ENCODE measurements at regions not wholly inside any gene's neighbourhood (a gene's known extent, or its start where the extent isn't known, plus 50 kb on each side); places are given as distances from the start of the nearest gene placed in this dataset.

- H3K27ac ChIP-seq: no peak overlapping the region
- no peaks in the 10 kb centered on the region for H3K9me3 ChIP-seq
- intact Hi-C loops (cut with DNase I; ENCODE audit: low total_unique reads): no loop called here
- no peaks in the 10 kb centered on the region for H3K27me3 ChIP-seq
- TF ChIP-seq CTCF (IDR thresholded peaks at IDR 0.05) (no peak), POLR2A (IDR thresholded peaks at IDR 0.05) (no peak)
- H3K36me3 ChIP-seq: no peaks in the 10 kb centered on the region
- no peak for DNase-seq
- H3K4me1 ChIP-seq: no peaks in the 10 kb centered on the region
- no peak overlapping the region for H3K4me3 ChIP-seq
Observed at GRCh38 chr3:106088304-106088703, 219.5 kb upstream of the CBLB start.

- no peak for DNase-seq
- TF ChIP-seq CTCF (IDR thresholded peaks at IDR 0.05) (no peak), POLR2A (IDR thresholded peaks at IDR 0.05) (no peak)
- Histone ChIP-seq H3K4me1 (no peaks in the 10 kb centered on the region), H3K27me3 (no peaks in the 10 kb centered on the region), H3K4me3 (no peak overlapping the region), H3K27ac (no peak overlapping the region), H3K36me3 (no peaks in the 10 kb centered on the region), H3K9me3 (no peaks in the 10 kb centered on the region)
- intact Hi-C loops (cut with DNase I; ENCODE audit: low total_unique reads): no loop called here
Observed at GRCh38 chr3:106088899-106089298, 220.1 kb upstream of the CBLB start.

GRCh38 chr3:106089806-106090205 lies 221.0 kb upstream of the CBLB start:
- H3K4me1 ChIP-seq: no peaks in the 10 kb centered on the region
- no peak for TF ChIP-seq POLR2A (IDR thresholded peaks at IDR 0.05)
- no peak for TF ChIP-seq CTCF (IDR thresholded peaks at IDR 0.05)
- no peaks in the 10 kb centered on the region for H3K9me3 ChIP-seq
- DNase-seq: no peak
- H3K4me3 ChIP-seq: no peak overlapping the region
- H3K27me3 ChIP-seq: no peaks in the 10 kb centered on the region
- H3K27ac ChIP-seq: no peak overlapping the region
- H3K36me3 ChIP-seq: no peaks in the 10 kb centered on the region
- intact Hi-C loops (cut with DNase I; ENCODE audit: low total_unique reads): no loop called here

GRCh38 chr3:106092792-106093191 lies 224.0 kb upstream of the CBLB start:
- intact Hi-C loops (cut with DNase I; ENCODE audit: low total_unique reads): no loop called here
- Histone ChIP-seq H3K9me3 (no peaks in the 10 kb centered on the region), H3K27ac (no peak overlapping the region), H3K4me3 (no peak overlapping the region), H3K27me3 (no peaks in the 10 kb centered on the region), H3K4me1 (no peaks in the 10 kb centered on the region), H3K36me3 (no peaks in the 10 kb centered on the region)
- no peak for DNase-seq
- TF ChIP-seq CTCF (IDR thresholded peaks at IDR 0.05) (no peak), POLR2A (IDR thresholded peaks at IDR 0.05) (no peak)

- H3K4me3 ChIP-seq: no peak overlapping the region
- H3K27ac ChIP-seq: no peak overlapping the region
- H3K27me3 ChIP-seq: no peaks in the 10 kb centered on the region
- TF ChIP-seq CTCF (IDR thresholded peaks at IDR 0.05) (no peak), POLR2A (IDR thresholded peaks at IDR 0.05) (no peak)
- no peaks in the 10 kb centered on the region for H3K4me1 ChIP-seq
- DNase-seq: no peak
- H3K36me3 ChIP-seq: no peaks in the 10 kb centered on the region
- no peaks in the 10 kb centered on the region for H3K9me3 ChIP-seq
- intact Hi-C loops (cut with DNase I; ENCODE audit: low total_unique reads): no loop called here
Observed at GRCh38 chr3:106093616-106094015, 224.8 kb upstream of the CBLB start.

Measured in uterus (tissue), 3 donors.